ENCODE measurements at regions not wholly inside any gene's neighbourhood (a gene's known extent, or its start where the extent isn't known, plus 50 kb on each side); places are given as distances from the start of the nearest gene placed in this dataset.

DNA sequence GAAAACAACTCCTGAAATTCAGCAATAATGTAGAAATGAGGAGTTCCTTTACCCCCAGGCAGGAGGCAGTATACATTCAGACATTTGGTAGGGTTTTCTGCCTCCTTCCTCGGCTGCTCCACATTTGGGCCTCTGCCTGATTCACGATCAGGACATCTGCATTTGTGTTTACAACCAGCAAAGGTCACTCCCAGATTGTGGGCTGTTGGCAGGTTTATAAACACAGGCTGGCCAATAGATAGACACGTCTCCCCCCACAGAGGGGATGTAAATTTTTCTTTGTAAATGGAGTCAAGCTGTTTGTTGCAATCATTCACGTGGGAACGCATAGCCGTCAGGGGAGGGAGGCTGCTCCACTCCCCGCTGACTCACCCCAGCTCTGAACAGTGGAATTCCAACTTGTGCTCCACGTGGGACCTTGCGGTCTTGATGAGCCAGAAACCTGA lies 252.1 kb upstream of the N4BP1 start:
- no peak overlapping the region for H3K27ac ChIP-seq (ENCODE audit: low read depth in 1 of 2, low read length in 2 of 2)
- no peak overlapping the region for H3K4me3 ChIP-seq (ENCODE audit: low read depth in 1 of 3, low read length in 3 of 3)
- DNase-seq (ENCODE audit: low spot score), result no peak
- no peaks in the 10 kb centered on the region for H3K4me1 ChIP-seq (ENCODE audit: control insufficient read depth in 4 of 4, insufficient read depth in 4 of 4, low read length in 3 of 4)
- no peak overlapping the region for H3K9ac ChIP-seq (ENCODE audit: low read depth in 1 of 2, low read length in 2 of 2)
- H3K9me3 ChIP-seq (ENCODE audit: control insufficient read depth in 4 of 4, low read length in 3 of 4), result peaks cover 0 to 4% (median 1%) of the 10 kb centered on the region in 4 donors
- H3K27me3 ChIP-seq (ENCODE audit: control insufficient read depth in 4 of 4, insufficient read depth in 4 of 4, low read length in 3 of 4), result no peaks in the 10 kb centered on the region
- H3K36me3 ChIP-seq (ENCODE audit: control insufficient read depth in 4 of 4, insufficient read depth in 3 of 4, low read depth in 1 of 4, low read length in 3 of 4), result no peaks in the 10 kb centered on the region
- TF ChIP-seq, protein P1, sequence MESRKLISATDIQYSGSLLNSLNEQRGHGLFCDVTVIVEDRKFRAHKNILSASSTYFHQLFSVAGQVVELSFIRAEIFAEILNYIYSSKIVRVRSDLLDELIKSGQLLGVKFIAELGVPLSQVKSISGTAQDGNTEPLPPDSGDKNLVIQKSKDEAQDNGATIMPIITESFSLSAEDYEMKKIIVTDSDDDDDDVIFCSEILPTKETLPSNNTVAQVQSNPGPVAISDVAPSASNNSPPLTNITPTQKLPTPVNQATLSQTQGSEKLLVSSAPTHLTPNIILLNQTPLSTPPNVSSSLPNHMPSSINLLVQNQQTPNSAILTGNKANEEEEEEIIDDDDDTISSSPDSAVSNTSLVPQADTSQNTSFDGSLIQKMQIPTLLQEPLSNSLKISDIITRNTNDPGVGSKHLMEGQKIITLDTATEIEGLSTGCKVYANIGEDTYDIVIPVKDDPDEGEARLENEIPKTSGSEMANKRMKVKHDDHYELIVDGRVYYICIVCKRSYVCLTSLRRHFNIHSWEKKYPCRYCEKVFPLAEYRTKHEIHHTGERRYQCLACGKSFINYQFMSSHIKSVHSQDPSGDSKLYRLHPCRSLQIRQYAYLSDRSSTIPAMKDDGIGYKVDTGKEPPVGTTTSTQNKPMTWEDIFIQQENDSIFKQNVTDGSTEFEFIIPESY (IDR thresholded peaks at IDR 0.05), result no peak
- TF ChIP-seq, protein P2, sequence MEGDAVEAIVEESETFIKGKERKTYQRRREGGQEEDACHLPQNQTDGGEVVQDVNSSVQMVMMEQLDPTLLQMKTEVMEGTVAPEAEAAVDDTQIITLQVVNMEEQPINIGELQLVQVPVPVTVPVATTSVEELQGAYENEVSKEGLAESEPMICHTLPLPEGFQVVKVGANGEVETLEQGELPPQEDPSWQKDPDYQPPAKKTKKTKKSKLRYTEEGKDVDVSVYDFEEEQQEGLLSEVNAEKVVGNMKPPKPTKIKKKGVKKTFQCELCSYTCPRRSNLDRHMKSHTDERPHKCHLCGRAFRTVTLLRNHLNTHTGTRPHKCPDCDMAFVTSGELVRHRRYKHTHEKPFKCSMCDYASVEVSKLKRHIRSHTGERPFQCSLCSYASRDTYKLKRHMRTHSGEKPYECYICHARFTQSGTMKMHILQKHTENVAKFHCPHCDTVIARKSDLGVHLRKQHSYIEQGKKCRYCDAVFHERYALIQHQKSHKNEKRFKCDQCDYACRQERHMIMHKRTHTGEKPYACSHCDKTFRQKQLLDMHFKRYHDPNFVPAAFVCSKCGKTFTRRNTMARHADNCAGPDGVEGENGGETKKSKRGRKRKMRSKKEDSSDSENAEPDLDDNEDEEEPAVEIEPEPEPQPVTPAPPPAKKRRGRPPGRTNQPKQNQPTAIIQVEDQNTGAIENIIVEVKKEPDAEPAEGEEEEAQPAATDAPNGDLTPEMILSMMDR (IDR thresholded peaks at IDR 0.05; ENCODE audit: low read depth, low read length, missing input control), result no peak
- TF ChIP-seq, protein P3, sequence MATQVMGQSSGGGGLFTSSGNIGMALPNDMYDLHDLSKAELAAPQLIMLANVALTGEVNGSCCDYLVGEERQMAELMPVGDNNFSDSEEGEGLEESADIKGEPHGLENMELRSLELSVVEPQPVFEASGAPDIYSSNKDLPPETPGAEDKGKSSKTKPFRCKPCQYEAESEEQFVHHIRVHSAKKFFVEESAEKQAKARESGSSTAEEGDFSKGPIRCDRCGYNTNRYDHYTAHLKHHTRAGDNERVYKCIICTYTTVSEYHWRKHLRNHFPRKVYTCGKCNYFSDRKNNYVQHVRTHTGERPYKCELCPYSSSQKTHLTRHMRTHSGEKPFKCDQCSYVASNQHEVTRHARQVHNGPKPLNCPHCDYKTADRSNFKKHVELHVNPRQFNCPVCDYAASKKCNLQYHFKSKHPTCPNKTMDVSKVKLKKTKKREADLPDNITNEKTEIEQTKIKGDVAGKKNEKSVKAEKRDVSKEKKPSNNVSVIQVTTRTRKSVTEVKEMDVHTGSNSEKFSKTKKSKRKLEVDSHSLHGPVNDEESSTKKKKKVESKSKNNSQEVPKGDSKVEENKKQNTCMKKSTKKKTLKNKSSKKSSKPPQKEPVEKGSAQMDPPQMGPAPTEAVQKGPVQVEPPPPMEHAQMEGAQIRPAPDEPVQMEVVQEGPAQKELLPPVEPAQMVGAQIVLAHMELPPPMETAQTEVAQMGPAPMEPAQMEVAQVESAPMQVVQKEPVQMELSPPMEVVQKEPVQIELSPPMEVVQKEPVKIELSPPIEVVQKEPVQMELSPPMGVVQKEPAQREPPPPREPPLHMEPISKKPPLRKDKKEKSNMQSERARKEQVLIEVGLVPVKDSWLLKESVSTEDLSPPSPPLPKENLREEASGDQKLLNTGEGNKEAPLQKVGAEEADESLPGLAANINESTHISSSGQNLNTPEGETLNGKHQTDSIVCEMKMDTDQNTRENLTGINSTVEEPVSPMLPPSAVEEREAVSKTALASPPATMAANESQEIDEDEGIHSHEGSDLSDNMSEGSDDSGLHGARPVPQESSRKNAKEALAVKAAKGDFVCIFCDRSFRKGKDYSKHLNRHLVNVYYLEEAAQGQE (IDR thresholded peaks at IDR 0.05), result no peak
- TF ChIP-seq FOXA1 (IDR thresholded peaks at IDR 0.05), result no peak
- no peak for TF ChIP-seq SP1 (IDR thresholded peaks at IDR 0.05)
- TF ChIP-seq, protein P4, sequence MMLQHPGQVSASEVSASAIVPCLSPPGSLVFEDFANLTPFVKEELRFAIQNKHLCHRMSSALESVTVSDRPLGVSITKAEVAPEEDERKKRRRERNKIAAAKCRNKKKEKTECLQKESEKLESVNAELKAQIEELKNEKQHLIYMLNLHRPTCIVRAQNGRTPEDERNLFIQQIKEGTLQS (IDR thresholded peaks at IDR 0.05), result no peak
- TF ChIP-seq RAD21 (IDR thresholded peaks at IDR 0.05), result no peak
- no peak for TF ChIP-seq HNF4A (conservative IDR thresholded peaks at IDR 0.05)
- TF ChIP-seq TAF1 (conservative IDR thresholded peaks at IDR 0.05), result no peak
- no peak for TF ChIP-seq JUND (IDR thresholded peaks at IDR 0.05)
- no peak for TF ChIP-seq GABPA (IDR thresholded peaks at IDR 0.05 in 1 of 2, conservative IDR thresholded peaks at IDR 0.05 in 1 of 2)
- TF ChIP-seq, protein P5, sequence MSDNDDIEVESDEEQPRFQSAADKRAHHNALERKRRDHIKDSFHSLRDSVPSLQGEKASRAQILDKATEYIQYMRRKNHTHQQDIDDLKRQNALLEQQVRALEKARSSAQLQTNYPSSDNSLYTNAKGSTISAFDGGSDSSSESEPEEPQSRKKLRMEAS (IDR thresholded peaks at IDR 0.05), result no peak
- TF ChIP-seq RXRA (IDR thresholded peaks at IDR 0.05), result no peak
- no peak for TF ChIP-seq HNF4G (IDR thresholded peaks at IDR 0.05)
- 29% methylated on average over 9 of the region's 9 CpGs for WGBS

DNA sequence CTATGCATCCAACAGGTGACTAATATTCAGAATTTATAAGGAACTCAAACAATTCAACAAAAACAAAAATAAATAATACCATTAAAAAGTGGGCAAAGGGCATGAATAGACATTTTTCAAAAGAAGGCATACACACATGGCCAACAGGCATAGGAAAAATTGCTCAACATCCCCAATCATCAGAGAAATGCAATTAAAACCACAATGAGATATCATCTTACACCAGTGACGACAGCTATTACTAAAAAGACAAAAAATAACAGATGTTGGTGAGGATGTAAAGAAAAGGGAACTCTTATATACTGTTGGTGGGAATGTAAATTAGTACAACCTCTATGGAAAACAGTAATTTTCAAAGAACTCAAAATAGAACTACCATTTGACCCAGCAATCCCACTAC lies 250.4 kb upstream of the N4BP1 start:
- peaks cover 0 to 4% (median 0%) of the 10 kb centered on the region in 4 donors for H3K9me3 ChIP-seq (ENCODE audit: control insufficient read depth in 4 of 4, low read length in 3 of 4)
- WGBS, result 62% methylated on average over 1 of the region's 1 CpG
- H3K27ac ChIP-seq (ENCODE audit: low read depth in 1 of 2, low read length in 2 of 2), result no peak overlapping the region
- H3K27me3 ChIP-seq (ENCODE audit: control insufficient read depth in 4 of 4, insufficient read depth in 4 of 4, low read length in 3 of 4), result no peaks in the 10 kb centered on the region
- no peak overlapping the region for H3K4me3 ChIP-seq (ENCODE audit: low read depth in 1 of 3, low read length in 3 of 3)
- no peak for DNase-seq (ENCODE audit: low spot score)
- no peak overlapping the region for H3K9ac ChIP-seq (ENCODE audit: low read depth in 1 of 2, low read length in 2 of 2)
- no peaks in the 10 kb centered on the region for H3K36me3 ChIP-seq (ENCODE audit: control insufficient read depth in 4 of 4, insufficient read depth in 3 of 4, low read depth in 1 of 4, low read length in 3 of 4)
- H3K4me1 ChIP-seq (ENCODE audit: control insufficient read depth in 4 of 4, insufficient read depth in 4 of 4, low read length in 3 of 4), result no peaks in the 10 kb centered on the region
- no peak for TF ChIP-seq FOXA2 (IDR thresholded peaks at IDR 0.05)
- no peak for TF ChIP-seq RAD21 (IDR thresholded peaks at IDR 0.05)
- no peak for TF ChIP-seq FOXA1 (IDR thresholded peaks at IDR 0.05)
- no peak for TF ChIP-seq TAF1 (conservative IDR thresholded peaks at IDR 0.05)
- no peak for TF ChIP-seq NR2F2 (IDR thresholded peaks at IDR 0.05)
- TF ChIP-seq, protein P2 (IDR thresholded peaks at IDR 0.05; ENCODE audit: low read depth, low read length, missing input control), result no peak
- TF ChIP-seq, protein P4 (IDR thresholded peaks at IDR 0.05), result no peak
- TF ChIP-seq HNF4G (IDR thresholded peaks at IDR 0.05), result no peak
- TF ChIP-seq, protein P5 (IDR thresholded peaks at IDR 0.05), result no peak
- no peak for TF ChIP-seq GABPA (IDR thresholded peaks at IDR 0.05 in 1 of 2, conservative IDR thresholded peaks at IDR 0.05 in 1 of 2)
- no peak for TF ChIP-seq HNF4A (conservative IDR thresholded peaks at IDR 0.05)
- TF ChIP-seq, protein P1 (IDR thresholded peaks at IDR 0.05), result no peak
- no peak for TF ChIP-seq SP1 (IDR thresholded peaks at IDR 0.05)
